ENCODE measurements at regions not wholly inside any gene's neighbourhood (a gene's known extent, or its start where the extent isn't known, plus 50 kb on each side); places are given as distances from the start of the nearest gene placed in this dataset.
A peak's percentile ranks its signal among the peaks of the same experiment; 100 is the strongest.
"Not testable (repeated sequence)": the region's sequence is repeated elsewhere in the genome, so short reads cannot be mapped to it uniquely, and the experiment has no call there.

DNA sequence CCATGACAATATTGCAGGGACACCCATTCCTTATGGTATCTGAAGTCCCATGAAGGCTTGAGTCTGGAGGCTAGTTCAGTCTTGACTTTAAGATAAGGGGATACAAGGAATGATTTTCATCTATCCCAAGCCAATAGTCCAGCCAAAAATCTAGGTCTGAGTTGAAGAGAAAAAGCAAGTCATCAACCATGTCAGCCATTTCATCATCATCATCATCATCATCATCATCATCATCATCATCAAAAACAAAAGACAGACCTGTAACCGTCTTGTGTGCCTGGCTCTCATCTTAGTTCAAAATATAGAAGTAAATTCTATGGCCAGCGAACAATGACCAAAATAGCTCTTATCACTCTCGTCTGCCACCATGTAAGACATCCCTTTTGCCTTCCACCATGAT lies 59.5 kb upstream of the FAM90A26 start:
- H3K27me3 ChIP-seq (ENCODE audit: insufficient read depth, low read length); H3K27me3 Mint-ChIP-seq; H3K4me1 Mint-ChIP-seq; CTCF ChIA-PET (ENCODE audit: partially characterized antibody); H3K4me3 ChIP-seq (ENCODE audit: low read length in 2 of 2); DNase-seq; H3K36me3 Mint-ChIP-seq; H3K4me3 Mint-ChIP-seq; H3K9me3 Mint-ChIP-seq; H3K9me3 ChIP-seq (ENCODE audit: control insufficient read depth in 1 of 2, low read length in 2 of 2); H3K36me3 ChIP-seq (ENCODE audit: insufficient read depth, low read length); H3K4me1 ChIP-seq (ENCODE audit: insufficient read depth, low read length); H3K27ac ChIP-seq (ENCODE audit: low read depth, low read length); POLR2A ChIA-PET (ENCODE audit: partially characterized antibody); H3K27ac Mint-ChIP-seq; intact Hi-C loops (cut with micrococcal nuclease): not testable (repeated sequence)

GRCh38 chr4:9103148-9103524 lies 67.1 kb upstream of the FAM90A26 start:
- H3K36me3 ChIP-seq (ENCODE audit: insufficient read depth, low read length); H3K27me3 Mint-ChIP-seq; H3K4me1 ChIP-seq (ENCODE audit: insufficient read depth, low read length); H3K9me3 ChIP-seq (ENCODE audit: control insufficient read depth in 1 of 2, low read length in 2 of 2); H3K9me3 Mint-ChIP-seq; H3K4me3 ChIP-seq (ENCODE audit: low read length in 2 of 2); intact Hi-C loops (cut with micrococcal nuclease); H3K27me3 ChIP-seq (ENCODE audit: insufficient read depth, low read length); H3K36me3 Mint-ChIP-seq; H3K27ac ChIP-seq (ENCODE audit: low read depth, low read length); DNase-seq; H3K27ac Mint-ChIP-seq; CTCF ChIA-PET (ENCODE audit: partially characterized antibody); POLR2A ChIA-PET (ENCODE audit: partially characterized antibody); H3K4me3 Mint-ChIP-seq; H3K4me1 Mint-ChIP-seq: not testable (repeated sequence)

GRCh38 chr4:9102471-9103147 lies 67.6 kb upstream of the FAM90A26 start:
- H3K36me3 ChIP-seq (ENCODE audit: insufficient read depth, low read length); H3K4me3 Mint-ChIP-seq; H3K9me3 ChIP-seq (ENCODE audit: control insufficient read depth in 1 of 2, low read length in 2 of 2); H3K27me3 Mint-ChIP-seq; H3K4me3 ChIP-seq (ENCODE audit: low read length in 2 of 2); intact Hi-C loops (cut with micrococcal nuclease); H3K27me3 ChIP-seq (ENCODE audit: insufficient read depth, low read length); H3K4me1 ChIP-seq (ENCODE audit: insufficient read depth, low read length); H3K9me3 Mint-ChIP-seq; DNase-seq; H3K36me3 Mint-ChIP-seq; H3K4me1 Mint-ChIP-seq; H3K27ac Mint-ChIP-seq; POLR2A ChIA-PET (ENCODE audit: partially characterized antibody); H3K27ac ChIP-seq (ENCODE audit: low read depth, low read length): not testable (repeated sequence)
- CTCF ChIA-PET (ENCODE audit: partially characterized antibody) = interaction anchor here (0.8 kb wide), 1 partner anchor 30 kb away, joined by 3 read pairs; no protein-coding TSS in a partner anchor

DNA sequence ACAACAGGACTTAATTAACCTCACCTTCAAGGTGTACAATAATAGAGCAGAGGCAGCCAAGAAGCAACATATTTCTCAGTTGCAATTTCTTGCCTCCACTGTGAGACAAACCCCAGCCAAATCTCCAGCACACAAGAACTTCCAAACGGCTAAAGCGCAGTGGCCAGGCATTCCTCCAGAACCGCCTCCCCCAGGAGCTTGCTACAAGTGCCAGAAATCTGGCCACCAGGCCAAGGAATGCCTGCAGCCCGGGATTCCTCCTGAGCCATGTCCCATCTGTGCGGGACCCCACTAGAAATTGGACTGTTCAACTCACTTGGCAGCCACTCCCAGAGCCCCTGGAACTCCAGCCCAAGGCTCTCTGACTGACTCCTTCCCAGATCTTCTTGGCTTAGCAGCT lies 73.9 kb upstream of the FAM90A26 start:
- H3K9me3 ChIP-seq (ENCODE audit: control insufficient read depth in 1 of 2, low read length in 2 of 2); H3K36me3 ChIP-seq (ENCODE audit: insufficient read depth, low read length); H3K27me3 ChIP-seq (ENCODE audit: insufficient read depth, low read length); H3K4me1 ChIP-seq (ENCODE audit: insufficient read depth, low read length); H3K27me3 Mint-ChIP-seq; H3K27ac ChIP-seq (ENCODE audit: low read depth, low read length); H3K4me3 Mint-ChIP-seq; H3K27ac Mint-ChIP-seq; POLR2A ChIA-PET (ENCODE audit: partially characterized antibody); H3K4me1 Mint-ChIP-seq; intact Hi-C loops (cut with micrococcal nuclease); CTCF ChIA-PET (ENCODE audit: partially characterized antibody); H3K4me3 ChIP-seq (ENCODE audit: low read length in 2 of 2); DNase-seq: not testable (repeated sequence)
- Mint-ChIP-seq H3K9me3 (peaks cover 0 to 31% (median 21%) of the 10 kb centered on the region in 8 donors), H3K36me3 (peaks cover 0 to 15% of the 10 kb centered on the region in 2 donors)

DNA sequence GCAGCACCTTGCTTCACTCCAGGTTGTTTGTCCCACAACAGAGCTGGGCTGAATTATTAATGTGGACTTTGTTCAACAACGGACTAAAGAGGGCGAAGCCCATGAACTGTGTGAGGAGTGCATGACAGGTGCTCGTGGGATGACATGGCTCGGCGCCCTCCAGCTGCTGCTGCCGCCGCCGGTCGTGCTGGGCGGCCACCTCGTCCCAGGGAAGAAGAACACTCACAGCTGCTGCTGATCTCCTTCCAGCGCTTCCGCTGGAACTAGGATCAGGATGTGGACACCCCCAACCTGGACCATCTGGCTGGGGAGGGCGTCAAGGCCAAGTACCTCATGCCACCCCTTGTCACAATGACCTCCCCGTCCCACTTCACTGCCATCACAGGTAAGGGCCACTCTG lies 91.4 kb upstream of the FAM90A26 start:
- POLR2A ChIA-PET (ENCODE audit: partially characterized antibody); H3K4me3 Mint-ChIP-seq; H3K27ac ChIP-seq (ENCODE audit: low read depth, low read length); CTCF ChIA-PET (ENCODE audit: partially characterized antibody); H3K36me3 ChIP-seq (ENCODE audit: insufficient read depth, low read length); H3K4me3 ChIP-seq (ENCODE audit: low read length in 2 of 2); H3K27ac Mint-ChIP-seq; H3K27me3 ChIP-seq (ENCODE audit: insufficient read depth, low read length); H3K4me1 ChIP-seq (ENCODE audit: insufficient read depth, low read length); H3K9me3 ChIP-seq (ENCODE audit: control insufficient read depth in 1 of 2, low read length in 2 of 2); DNase-seq; H3K4me1 Mint-ChIP-seq; H3K27me3 Mint-ChIP-seq; intact Hi-C loops (cut with micrococcal nuclease): not testable (repeated sequence)
- H3K36me3 Mint-ChIP-seq = peaks cover 2 to 13% of the 10 kb centered on the region in 2 donors
- H3K9me3 Mint-ChIP-seq = peaks cover 0 to 14% (median 5%) of the 10 kb centered on the region in 8 donors

GRCh38 chr4:9076974-9077373 lies 93.2 kb upstream of the FAM90A26 start:
- H3K4me1 Mint-ChIP-seq; H3K36me3 ChIP-seq (ENCODE audit: insufficient read depth, low read length); H3K4me1 ChIP-seq (ENCODE audit: insufficient read depth, low read length); H3K27ac Mint-ChIP-seq; H3K27me3 Mint-ChIP-seq; H3K27me3 ChIP-seq (ENCODE audit: insufficient read depth, low read length); intact Hi-C loops (cut with micrococcal nuclease); CTCF ChIA-PET (ENCODE audit: partially characterized antibody); H3K27ac ChIP-seq (ENCODE audit: low read depth, low read length); POLR2A ChIA-PET (ENCODE audit: partially characterized antibody); H3K4me3 ChIP-seq (ENCODE audit: low read length in 2 of 2); H3K4me3 Mint-ChIP-seq; DNase-seq; H3K9me3 ChIP-seq (ENCODE audit: control insufficient read depth in 1 of 2, low read length in 2 of 2): not testable (repeated sequence)
- H3K36me3 Mint-ChIP-seq = peaks cover 2 to 13% of the 10 kb centered on the region in 2 donors
- peaks cover 0 to 11% (median 3%) of the 10 kb centered on the region in 8 donors for H3K9me3 Mint-ChIP-seq

- peaks cover 0 to 11% (median 2%) of the 10 kb centered on the region in 8 donors for H3K9me3 Mint-ChIP-seq
- CTCF ChIA-PET (ENCODE audit: partially characterized antibody); POLR2A ChIA-PET (ENCODE audit: partially characterized antibody); H3K27me3 ChIP-seq (ENCODE audit: insufficient read depth, low read length); H3K4me3 Mint-ChIP-seq; H3K36me3 ChIP-seq (ENCODE audit: insufficient read depth, low read length); H3K27ac Mint-ChIP-seq; H3K4me1 Mint-ChIP-seq; H3K4me1 ChIP-seq (ENCODE audit: insufficient read depth, low read length); H3K27me3 Mint-ChIP-seq; H3K9me3 ChIP-seq (ENCODE audit: control insufficient read depth in 1 of 2, low read length in 2 of 2); H3K27ac ChIP-seq (ENCODE audit: low read depth, low read length); H3K36me3 Mint-ChIP-seq; DNase-seq; intact Hi-C loops (cut with micrococcal nuclease); H3K4me3 ChIP-seq (ENCODE audit: low read length in 2 of 2): not testable (repeated sequence)
These were observed 93.7 kb upstream of the FAM90A26 start for GRCh38 chr4:9076486-9076885.

- Mint-ChIP-seq H3K9me3 (peaks cover 0 to 10% (median 2%) of the 10 kb centered on the region in 8 donors), H3K27ac (peak overlapping the region in 5 of 7 donors; percentile 19 to 94 (median 86)), H3K4me3 (peak overlapping the region in 3 of 8 donors; percentile 30 to 69 (median 62))
- H3K27me3 ChIP-seq (ENCODE audit: insufficient read depth, low read length); H3K4me1 Mint-ChIP-seq; POLR2A ChIA-PET (ENCODE audit: partially characterized antibody); CTCF ChIA-PET (ENCODE audit: partially characterized antibody); H3K9me3 ChIP-seq (ENCODE audit: control insufficient read depth in 1 of 2, low read length in 2 of 2); DNase-seq; H3K27ac ChIP-seq (ENCODE audit: low read depth, low read length); H3K36me3 ChIP-seq (ENCODE audit: insufficient read depth, low read length); H3K4me3 ChIP-seq (ENCODE audit: low read length in 2 of 2); H3K27me3 Mint-ChIP-seq; intact Hi-C loops (cut with micrococcal nuclease); H3K36me3 Mint-ChIP-seq; H3K4me1 ChIP-seq (ENCODE audit: insufficient read depth, low read length): not testable (repeated sequence)
These were observed 96.8 kb upstream of the FAM90A26 start for GRCh38 chr4:9073371-9073770.

All from CD4-positive, alpha-beta memory T cell (primary cell).